Transverse colon (tissue), 4 donors: ENCODE measurements at regions not wholly inside any gene's neighbourhood (a gene's known extent, or its start where the extent isn't known, plus 50 kb on each side); places are given as distances from the start of the nearest gene placed in this dataset.

ENCODE experiments used
- CTCF ChIP-seq, 5 experiments: fragments of 200-600 bp in 3 of 5; fragments of 450-650 bp in 2 of 5; sonication (generic) in 3 of 5; IDR thresholded peaks; 1 replicate in 2 of 5; 2 replicates in 3 of 5; pipeline ENCODE4 v1.5.1; 2016 to 2017; ENCODE audit warnings: antibody characterized with exemption in 5 of 5, inconsistent platforms in 3 of 5, mild to moderate bottlenecking in 2 of 5, moderate library complexity in 1 of 5
- EP300 ChIP-seq: sonication (generic); formaldehyde crosslinking; IDR thresholded peaks from one replicate; pipeline ENCODE4 v1.6.1; 2017; ENCODE audit warnings: antibody characterized with exemption, low read depth
- POLR2A ChIP-seq: fragments of 450-650 bp; IDR thresholded peaks from one replicate; pipeline ENCODE4 v1.6.1; 2016; ENCODE audit warnings: antibody characterized with exemption, mild to moderate bottlenecking, moderate library complexity
- POLR2AphosphoS5 ChIP-seq, 3 donors: sonication (generic); formaldehyde crosslinking; IDR thresholded peaks; one replicate each; pipeline ENCODE4 v1.6.1; 2016; ENCODE audit warnings: antibody characterized with exemption in 3 of 3

GRCh38 chr6:145457556-145457955, 277.8 kb downstream of the EPM2A start:
- TF ChIP-seq POLR2A (no peak), POLR2AphosphoS5 (IDR thresholded peaks at IDR 0.05) (no peak), CTCF (IDR thresholded peaks at IDR 0.05) (no peak), EP300 (no peak)
